HG03575 (cell line): ENCODE measurements at regions not wholly inside any gene's neighbourhood (a gene's known extent, or its start where the extent isn't known, plus 50 kb on each side); places are given as distances from the start of the nearest gene placed in this dataset.
"Not testable (repeated sequence)": the region's sequence is repeated elsewhere in the genome, so short reads cannot be mapped to it uniquely, and the experiment has no call there.

Experiments used
- ATAC-seq: cut with Tn5 transposase; IDR thresholded peaks from one replicate; pipeline ENCODE4 v1.9.1; 2021; ENCODE audit not compliant: unreplicated experiment, insufficient number of reproducible peaks, low FRiP score; ENCODE audit errors: extremely low read depth

- no peak for ATAC-seq
Measured at GRCh38 chr4:15162046-15162445, 159.8 kb downstream of the CPEB2 start.

DNA sequence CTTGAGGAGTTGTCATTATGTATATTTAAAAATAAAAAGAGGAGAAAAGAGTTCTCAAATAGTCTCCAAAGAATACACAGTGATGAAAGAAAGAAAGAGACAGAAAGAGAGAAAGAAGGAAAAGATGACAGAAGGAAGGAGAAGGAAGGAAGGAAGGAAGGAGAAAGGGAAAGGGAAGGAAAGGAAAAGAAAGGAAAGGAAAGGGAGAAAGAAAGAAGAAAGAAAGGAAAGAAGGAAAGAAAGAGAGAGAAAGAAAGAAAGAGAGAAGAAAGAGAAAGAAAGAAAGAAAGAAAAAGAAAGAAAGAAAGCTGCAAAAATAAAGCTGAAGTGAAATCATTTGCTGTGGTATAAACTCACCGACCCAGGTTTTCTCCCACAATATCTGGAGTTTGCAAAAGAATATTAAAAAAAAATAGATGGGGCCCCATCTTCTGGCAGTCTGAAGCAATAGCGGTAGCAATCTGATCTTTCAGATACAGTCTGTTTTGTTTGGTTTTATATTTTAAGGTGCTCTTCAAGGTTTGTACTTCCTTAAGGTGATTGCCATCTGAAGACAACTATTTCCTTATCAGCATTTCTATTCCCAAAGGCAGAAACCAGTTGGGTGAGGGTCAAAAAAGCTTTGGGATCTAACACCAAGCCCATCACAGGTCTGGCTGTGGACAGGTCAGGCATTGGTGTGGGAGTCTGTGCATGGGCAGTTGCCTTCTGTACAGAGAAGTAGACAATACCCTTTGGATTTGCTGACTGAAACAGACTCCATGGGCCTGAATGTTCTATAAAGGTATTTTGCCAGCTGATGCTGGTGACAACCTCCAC is 160.4 kb downstream of the CPEB2 start:
- ATAC-seq = no peak

GRCh38 chr4:15163284-15163645 is 161.0 kb downstream of the CPEB2 start:
- no peak for ATAC-seq

GRCh38 chr4:15164571-15164970 is 162.3 kb downstream of the CPEB2 start:
- ATAC-seq = no peak

GRCh38 chr4:15167743-15168142 is 165.5 kb downstream of the CPEB2 start:
- ATAC-seq = no peak

- ATAC-seq = no peak
Measured at GRCh38 chr4:15168759-15169158, 166.5 kb downstream of the CPEB2 start.

GRCh38 chr4:15171725-15172124 is 169.4 kb downstream of the CPEB2 start:
- ATAC-seq = no peak

GRCh38 chr4:15173251-15173650 is 171.0 kb downstream of the CPEB2 start:
- no peak for ATAC-seq

- not testable (repeated sequence) for ATAC-seq
Measured at GRCh38 chr4:15174168-15174567, 171.9 kb downstream of the CPEB2 start.

GRCh38 chr4:15179842-15180241 is 177.6 kb downstream of the CPEB2 start:
- ATAC-seq = not testable (repeated sequence)

DNA sequence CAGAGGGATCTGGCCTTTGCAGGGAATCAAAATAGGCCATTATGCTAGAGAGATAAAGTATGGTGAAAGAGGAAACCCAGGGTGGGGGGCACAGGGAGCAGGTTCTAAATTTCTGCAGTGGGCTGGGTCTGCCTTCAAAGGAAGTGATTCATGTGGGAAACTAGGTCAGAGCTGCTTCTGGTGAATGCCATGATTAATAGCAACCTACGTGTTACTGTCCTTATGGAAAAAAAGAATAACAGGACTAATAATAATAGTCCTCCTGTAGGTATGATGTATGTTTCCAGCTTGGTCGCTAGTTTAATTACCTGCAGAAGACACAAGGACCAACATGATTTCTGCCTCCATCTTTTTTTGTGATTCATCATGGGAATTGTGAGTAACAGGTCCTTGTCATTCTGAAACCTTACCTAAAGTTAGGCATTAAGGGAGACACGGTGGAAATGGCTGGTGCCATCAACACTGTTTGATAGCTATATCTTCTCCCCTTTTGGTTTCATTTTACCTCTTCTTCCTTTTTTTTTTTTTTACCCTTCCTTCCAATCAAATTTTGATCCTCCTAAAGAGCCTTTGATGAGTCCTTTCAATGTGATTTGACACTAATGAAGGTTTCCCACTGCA is 180.4 kb downstream of the CPEB2 start:
- ATAC-seq = peak; percentile 64

DNA sequence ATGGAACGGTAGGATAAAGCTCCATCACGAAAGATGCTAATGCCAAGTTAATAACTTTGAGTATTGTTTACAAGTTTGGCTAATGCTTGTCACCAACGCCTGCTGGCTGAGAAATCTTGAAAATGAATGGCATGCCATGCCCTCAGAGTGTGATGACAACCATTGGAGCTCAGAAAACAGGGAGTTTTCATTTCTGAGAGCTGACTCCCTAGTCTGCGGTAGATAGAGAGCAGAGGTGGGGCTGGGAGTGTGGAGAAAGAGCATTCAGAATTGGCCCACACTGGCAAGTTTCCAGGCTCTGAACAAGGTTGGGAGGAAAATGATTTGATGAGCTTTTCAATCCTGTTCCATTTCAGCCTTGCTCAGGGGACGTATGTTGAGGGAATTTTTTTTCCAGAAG is 183.9 kb downstream of the CPEB2 start:
- no peak for ATAC-seq

GRCh38 chr4:15186806-15187205 is 184.5 kb downstream of the CPEB2 start:
- no peak for ATAC-seq

DNA sequence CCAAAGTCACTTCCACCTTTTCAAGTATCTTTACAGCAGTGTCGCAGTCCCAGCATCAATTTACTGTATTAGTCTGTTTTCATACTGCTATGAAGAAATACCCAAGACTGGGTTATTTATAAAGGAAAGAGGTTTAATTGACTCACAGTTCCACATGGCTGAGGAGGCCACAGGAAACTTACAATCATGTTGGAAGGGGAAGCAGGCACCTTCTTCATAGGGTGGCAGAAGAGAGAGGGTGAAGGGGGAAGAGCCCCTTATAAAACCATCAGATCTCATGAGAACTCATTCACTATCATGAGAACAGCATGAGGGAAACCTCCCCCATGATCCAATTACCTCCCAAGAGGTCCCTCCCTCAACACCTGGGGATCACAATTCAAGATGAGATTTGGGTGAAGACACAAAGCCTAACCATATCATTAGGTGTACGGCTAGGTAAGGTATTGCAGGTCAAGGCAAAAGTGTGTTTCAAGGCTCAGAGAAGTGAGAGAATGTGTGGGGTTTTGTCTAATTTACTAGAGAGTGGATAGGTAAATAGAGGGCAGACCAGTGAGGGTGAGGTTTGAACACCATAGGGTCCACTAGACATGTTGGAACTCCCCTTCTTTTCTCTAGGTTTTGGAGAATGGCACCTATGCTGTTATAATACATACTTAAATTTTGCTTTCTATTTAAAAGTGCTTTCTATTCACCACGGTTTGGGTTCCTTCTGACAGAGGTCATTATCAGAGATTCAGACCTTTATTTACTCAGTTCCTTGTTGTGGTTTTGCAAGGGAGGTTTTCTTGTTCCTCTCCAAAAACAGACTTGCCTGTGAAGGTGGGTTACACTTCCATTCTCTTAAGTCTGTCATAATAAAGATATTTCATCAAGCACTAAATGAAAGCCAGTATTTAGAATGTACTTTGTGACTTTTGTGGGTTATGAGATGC is 186.6 kb downstream of the CPEB2 start:
- ATAC-seq = no peak

GRCh38 chr4:15194520-15194919 is 192.2 kb downstream of the CPEB2 start:
- ATAC-seq = no peak

DNA sequence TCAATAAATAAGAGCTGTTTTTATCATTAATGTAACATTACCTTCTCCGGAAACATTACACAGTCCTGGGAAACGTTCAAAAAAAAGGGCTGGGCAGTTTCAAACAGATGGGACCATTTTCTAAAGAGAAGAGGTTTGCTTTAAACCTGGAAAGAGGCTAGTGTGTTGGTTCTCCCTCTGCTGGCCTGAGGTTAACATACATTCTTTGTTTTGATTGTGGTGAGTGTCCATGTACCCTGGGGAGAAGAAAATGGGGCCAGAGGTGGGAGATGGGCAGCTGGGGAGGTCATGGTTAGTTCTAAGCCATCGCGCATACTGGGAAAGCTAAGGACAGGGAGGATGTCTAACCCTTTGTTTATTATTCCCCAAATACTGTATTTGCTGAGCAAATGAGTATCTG is 194.7 kb downstream of the CPEB2 start:
- ATAC-seq = no peak

DNA sequence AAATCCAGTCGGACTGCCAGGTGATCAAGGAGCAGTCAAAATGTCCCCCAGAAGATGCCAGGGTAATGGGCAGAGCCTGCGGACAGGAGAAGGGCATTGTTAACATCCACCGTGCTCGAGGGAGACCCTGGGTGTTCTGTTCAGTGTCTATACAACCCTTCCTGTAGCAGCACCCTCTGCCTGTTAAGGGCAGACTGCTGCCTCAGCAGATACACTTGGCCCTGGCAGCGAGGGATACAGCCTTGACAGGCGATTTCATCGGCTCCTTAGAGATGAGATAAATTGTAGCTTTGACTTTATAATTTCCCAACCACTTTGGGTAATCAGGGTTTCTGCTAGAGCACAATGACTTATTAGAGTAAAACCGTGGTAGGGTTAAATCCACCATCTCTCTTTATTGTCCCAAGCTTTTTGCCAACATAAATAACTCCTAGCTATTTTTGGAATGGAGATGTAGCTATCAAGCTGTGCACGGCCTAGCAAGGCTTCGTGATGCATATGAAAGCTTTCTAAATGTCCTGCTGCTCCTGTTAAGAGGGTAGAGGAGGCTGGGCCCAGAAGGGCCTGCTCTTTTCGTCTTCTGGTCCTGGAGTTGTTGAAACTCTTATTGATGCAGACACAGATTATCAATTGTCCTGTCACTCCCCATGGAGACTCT is 195.9 kb downstream of the CPEB2 start:
- no peak for ATAC-seq

- ATAC-seq = no peak
Measured at GRCh38 chr4:15201782-15202181, 199.5 kb downstream of the CPEB2 start.

DNA sequence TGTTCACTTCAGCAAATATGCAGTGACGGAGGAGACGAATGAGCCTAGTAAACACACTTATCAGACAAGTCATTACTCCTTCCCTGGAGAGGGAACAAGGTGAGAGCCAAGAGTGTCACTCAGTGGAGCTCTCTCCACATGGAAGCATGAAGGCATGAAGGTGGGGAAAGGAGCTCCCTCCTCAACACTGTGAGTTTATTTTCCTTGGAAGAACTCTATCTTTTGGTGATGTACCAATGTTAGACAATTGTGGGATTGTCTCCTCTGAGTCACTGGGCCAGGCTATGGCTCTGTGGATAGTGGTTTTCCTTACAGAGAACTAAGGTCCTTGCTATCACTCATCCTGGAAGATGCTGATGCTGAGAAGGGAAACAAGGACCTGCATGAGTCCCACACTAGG is 200.2 kb downstream of the CPEB2 start:
- no peak for ATAC-seq
